Activated effector memory CD4-positive, alpha-beta T cell treated with Interleukin-2 at 50 U/mL for 16 hours (primary cell): ENCODE measurements at regions not wholly inside any gene's neighbourhood (a gene's known extent, or its start where the extent isn't known, plus 50 kb on each side); places are given as distances from the start of the nearest gene placed in this dataset.
"Not testable (repeated sequence)": the region's sequence is repeated elsewhere in the genome, so short reads cannot be mapped to it uniquely, and the experiment has no call there.

Experiments used
- DNase-seq: peaks from one replicate; pipeline ENCODE4 v3.0.0-alpha.2; 2020

DNA sequence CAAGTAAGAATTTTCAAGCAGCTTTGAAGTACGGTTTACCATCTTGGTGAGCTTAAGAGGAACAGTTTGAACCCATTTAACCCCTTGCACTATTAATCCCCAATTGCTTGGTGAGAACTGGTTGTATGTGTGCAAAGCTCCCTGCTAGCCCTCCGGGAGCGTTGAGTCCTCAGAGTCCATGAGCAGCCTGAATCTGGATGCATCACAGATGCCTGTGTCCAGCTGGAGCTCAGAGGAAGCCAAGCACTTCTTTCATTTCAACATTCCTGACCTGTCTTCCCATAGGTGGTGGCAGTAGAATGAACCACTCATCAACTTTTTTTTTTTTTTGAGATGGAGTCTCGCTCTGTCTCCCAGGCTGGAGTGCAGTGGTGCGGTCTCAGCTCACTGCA is 199.9 kb upstream of the IRF2BP2 start:
- DNase-seq, result not testable (repeated sequence)

DNA sequence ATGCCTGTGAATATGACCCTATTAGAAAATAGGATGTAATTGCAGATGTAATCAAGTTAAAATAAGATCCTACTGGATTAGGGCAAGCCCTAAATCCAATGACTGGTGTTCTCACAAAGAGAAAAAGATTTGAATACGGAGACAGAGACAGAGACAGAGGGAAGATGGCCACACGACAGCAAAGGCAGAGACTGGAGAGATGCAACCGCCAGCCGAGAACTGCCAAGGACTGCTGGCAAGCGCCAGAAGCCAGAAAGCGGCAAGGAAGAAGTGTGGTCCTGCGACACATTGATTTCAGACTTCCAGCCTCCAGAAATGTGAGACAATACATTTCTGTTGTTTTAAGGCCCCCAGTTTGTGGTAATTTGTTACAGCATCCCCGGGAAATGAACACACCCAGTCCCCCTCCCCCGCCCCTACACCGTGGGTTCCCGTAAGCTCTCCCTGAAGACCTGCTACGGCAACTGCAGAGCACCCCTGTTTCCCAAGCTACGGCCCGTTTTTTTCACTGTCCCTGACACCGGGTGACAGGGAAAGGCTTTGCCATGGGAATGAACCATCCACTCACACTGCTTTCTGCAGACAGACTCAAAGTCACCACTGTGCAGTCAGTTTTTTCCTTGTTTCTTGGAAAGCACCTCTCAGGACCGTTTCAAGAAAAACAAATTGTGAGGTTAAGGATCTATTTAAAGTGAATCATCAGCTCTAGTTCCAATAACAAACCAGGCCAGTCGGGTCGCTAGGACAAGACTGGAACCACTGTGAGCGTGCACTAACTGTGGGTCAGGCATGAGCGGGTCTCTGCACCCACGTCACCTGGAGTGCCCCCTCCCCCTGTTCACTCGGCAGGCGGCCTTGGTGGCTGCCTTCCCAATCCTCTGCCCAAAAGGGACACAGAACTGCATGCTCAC is 199.2 kb upstream of the IRF2BP2 start:
- DNase-seq, result not testable (repeated sequence)

DNA sequence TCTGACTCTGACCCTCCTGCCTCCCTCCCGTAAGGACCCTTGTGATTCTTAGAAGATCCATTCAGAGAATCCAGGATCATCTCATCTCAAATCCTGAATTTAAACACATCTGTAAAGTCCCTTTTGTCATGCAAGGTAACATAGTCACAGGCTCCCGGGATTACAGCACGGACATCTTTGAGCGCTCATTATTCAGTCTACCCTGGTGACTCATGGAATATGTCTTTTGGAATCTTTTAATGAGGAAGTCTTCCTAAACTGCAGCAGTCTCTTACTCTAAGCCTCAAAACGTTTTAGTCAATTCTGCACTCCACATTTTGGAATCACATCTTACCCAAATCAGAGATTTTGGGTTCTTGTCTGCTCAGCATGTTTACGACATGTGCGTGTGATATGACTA is 198.5 kb upstream of the IRF2BP2 start:
- DNase-seq, result not testable (repeated sequence)

DNA sequence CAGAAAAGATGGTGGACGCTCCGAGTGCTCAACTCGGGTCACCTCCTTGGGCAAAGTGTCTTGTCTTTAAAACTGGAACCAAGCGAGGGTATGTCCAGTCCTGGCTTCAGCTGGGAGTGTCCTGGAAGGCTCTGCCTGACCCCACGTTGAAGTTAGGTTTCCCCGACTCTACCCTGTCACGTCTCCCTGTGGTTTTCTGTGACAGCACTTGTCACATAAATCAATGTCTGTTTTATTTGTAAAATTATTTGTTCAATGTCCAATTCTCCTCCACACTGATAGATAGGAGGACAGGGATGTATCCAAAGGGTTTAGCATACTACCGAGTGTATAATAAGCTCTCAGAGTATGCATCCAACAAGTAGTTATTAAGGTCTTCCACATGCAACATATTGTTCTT is 197.7 kb upstream of the IRF2BP2 start:
- not testable (repeated sequence) for DNase-seq

DNA sequence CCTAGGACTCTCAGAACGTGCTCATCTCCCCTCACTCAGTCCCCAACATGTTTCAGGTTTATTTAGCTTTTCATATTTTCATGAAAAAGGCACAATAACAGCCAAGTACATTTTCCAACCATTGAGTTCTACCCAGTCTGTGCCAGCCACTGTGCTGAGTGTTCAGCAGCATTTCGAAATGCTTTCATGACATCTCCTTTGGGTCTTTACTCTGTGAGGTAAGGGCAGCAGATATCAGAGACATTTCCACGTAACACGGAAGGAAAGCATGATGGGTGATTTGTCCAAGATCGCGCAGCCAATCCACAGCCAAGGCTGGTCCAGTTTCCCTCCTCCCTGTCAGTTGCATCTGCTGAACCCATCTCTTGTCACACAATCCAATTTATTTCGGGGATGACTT is 192.6 kb upstream of the IRF2BP2 start:
- not testable (repeated sequence) for DNase-seq

DNA sequence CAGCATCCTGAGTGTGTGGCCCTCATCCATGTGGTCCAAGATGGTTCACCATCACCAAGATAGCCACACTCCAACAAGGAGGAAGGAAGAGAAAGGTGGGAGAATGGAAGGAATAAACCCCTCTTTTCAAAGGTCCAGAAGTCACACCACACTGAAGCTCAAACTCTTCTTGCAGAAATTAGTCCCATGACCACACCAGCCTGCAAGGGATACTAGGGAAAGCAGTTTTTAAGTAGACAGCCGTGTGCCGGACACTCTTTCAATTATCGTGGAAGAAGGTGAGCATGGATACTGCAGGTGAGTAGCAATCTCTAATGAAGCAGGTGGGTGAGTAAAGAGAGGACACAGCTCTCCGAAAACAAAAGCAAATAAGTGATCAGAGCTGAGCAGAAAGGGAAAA is 191.7 kb upstream of the IRF2BP2 start:
- not testable (repeated sequence) for DNase-seq

DNA sequence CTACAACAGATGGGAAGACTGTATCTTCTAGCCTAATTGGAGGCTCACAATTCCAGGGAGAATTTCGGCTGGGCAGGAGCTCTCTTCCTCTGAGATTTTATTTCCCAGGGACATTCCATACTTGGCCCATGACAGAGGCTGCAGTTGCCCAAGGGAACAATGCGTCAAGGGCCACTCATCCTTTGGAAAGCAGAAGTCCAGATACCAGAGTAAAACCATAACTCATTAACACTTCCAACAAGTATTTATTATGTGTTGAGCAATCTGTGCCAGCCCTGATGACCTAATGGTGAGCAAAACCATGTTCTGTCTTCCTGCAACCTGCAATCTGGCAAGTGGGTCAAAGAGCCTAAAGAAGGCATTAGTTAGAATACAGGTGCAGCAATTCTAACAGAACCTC is 191.2 kb upstream of the IRF2BP2 start:
- DNase-seq, result not testable (repeated sequence)

DNA sequence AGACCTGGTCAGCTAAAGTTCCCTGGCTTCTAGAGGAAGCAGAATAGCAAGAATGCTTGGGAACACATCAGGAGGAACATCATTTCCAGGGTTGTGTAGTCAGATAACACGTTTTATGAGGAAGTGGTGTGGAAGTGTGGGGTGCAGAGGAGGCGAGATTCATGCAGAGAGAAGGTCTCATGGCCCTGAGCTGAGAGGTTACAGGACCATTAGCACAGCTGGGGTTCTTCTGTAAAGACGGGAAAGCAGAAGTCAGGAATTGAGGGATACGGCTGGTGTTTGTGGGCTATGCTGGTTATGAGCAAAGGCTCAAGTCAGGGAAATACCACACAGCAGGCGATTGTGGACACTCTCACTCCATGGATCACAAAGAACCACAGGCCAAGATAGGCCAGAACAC is 190.6 kb upstream of the IRF2BP2 start:
- DNase-seq, result not testable (repeated sequence)

DNA sequence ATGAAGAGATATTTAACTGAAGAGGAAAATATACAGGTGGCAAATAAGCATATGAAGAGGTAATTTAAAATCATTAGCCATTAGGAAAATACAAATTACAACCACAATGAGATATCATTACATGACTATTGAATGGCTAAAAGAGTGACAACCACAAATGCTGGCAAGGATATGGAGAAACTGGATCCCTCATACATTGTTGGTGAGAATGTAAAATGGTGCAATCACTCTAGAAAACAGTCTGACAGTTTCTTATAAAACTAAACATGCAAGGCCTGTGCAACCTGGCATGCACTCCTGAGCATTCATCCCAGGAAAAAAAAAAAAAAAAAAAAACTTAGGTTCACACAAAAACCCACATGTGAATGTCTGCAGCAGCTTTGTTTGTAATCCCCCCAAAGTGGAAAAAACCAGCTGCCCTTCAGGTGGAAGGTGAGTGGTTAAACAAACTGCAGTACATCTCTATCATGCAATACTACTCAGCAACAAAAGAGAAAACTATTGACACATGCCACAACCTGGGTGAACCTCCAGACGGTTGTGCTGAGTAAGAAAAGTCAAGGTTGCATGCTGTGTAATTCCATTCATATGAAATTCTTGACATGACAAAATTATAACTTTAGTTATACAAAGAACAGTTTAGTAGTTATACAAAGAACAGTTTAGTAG is 189.2 kb upstream of the IRF2BP2 start:
- not testable (repeated sequence) for DNase-seq

DNA sequence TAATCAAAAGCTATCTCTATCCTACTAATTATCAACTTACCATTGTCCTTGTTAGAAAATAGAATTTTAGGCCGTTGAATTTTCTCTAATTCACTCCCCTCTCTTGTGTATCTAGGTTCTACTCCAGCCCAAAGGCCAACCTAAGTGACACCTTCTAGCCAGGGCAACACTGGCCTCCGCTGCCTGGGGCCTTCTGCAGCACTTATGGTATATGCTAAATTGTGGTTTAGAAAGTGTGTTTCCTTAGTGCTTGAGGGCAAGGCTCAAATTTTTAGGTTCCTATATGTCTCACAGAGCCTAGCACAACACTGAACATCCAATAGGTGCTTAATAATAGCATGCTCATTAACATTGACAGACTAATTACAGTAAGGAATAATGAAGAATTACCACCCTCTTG is 187.2 kb upstream of the IRF2BP2 start:
- not testable (repeated sequence) for DNase-seq

DNA sequence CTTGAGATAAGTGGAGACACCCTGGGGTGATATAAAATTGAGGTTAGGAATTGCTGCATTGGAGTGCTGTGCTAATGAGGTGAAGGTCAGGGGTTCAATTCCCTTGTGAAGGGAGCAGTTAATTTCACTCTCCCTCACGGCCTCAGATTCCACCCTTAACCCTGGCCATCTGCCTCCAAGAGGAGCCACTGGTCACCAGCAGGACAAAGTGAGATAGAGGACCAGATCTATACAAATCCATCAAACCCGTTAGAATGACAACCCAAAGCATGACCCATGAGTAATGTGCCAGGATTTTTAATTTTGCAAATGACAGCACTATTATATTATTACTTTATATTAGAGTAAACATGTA is 186.4 kb upstream of the IRF2BP2 start:
- not testable (repeated sequence) for DNase-seq

DNA sequence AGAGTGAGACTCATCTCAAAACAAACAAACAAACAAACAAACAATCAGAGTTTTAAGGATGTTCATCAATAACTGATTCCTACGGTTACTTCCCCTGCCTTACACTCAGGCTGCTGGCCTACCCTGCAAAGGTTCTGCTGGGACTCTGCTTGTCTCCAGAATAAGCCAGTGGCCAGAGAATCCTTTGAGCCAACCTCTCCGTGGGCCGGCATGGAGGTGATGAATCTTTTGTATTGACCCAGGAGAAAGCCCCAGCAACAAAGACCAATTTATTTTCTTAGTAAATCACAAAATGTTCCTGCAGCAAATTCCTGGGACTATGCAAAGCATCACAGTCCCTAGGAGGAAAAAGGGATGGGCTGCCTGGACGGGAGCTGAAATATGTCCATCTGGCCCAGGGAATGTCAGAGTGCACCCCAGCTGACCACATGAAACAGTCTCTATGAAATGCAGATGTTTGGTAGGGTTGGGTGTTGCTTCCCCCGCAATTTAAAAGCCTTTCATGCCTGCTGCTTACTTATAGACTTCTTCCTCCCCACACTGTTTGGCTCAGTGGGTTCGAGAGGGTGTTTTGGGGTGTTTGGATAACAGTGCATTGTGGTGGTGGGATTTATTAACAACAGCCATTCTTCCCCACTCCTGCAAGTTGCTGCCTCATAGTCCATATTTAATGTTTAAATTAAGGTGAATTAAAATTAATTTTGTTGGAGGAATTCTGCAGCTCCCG is 185.9 kb upstream of the IRF2BP2 start:
- DNase-seq, result not testable (repeated sequence)

DNA sequence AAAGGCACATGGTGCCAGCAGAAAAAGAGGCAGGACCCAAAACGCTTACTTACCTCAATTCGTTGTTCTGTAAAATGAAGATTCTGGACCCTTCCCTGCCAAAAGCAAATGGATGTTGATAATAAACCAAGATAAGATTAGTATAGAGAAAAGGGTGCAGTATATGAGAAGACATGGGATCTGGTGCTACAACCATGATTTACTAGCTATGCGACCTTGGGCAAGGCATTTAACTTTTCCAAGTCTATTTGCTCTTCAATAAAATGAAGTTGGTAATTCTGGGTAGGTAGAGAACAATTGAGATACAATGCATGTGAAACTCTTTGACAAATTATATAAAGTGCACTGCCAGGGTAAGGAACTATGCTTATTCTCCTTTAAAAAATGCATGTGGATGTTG is 185.0 kb upstream of the IRF2BP2 start:
- DNase-seq, result not testable (repeated sequence)

DNA sequence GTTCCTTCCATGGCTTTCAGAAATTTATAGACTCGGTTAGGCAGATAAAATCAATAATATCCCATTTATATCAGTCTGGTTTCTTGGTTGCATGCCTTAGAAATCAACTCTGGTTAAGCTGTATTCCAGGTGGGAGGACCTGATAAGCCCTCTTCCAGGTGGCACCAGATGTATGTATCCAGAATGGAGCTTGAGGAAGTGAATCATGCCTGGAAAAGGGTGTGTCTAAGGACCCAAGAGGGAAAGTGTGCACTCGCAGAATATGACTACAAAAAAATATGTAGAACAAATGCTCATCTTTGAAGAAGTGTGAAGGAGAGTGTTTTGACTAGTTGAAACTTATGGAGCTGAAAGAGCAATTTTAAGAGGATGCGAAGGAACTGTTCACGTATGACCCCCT is 184.5 kb upstream of the IRF2BP2 start:
- not testable (repeated sequence) for DNase-seq

DNA sequence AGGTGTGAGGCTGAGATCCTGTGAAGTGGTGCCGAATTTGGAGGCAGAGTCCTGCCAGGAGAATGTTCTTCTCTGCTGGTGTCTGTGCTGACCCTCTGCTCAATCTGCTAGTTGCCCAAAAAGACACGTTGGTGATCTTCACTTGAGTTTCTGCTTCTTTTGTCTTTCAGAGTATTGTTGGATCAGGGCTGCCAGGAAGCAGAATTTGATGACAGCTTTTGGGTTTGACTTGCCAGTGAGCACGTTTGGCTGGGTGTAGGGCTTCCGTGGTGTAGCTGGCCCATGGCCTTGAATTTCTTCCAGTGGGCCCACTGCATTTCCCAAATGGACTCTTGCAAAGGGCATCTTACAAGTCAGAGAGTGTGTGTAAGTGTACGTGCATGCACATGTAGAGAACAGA is 183.9 kb upstream of the IRF2BP2 start:
- not testable (repeated sequence) for DNase-seq

DNA sequence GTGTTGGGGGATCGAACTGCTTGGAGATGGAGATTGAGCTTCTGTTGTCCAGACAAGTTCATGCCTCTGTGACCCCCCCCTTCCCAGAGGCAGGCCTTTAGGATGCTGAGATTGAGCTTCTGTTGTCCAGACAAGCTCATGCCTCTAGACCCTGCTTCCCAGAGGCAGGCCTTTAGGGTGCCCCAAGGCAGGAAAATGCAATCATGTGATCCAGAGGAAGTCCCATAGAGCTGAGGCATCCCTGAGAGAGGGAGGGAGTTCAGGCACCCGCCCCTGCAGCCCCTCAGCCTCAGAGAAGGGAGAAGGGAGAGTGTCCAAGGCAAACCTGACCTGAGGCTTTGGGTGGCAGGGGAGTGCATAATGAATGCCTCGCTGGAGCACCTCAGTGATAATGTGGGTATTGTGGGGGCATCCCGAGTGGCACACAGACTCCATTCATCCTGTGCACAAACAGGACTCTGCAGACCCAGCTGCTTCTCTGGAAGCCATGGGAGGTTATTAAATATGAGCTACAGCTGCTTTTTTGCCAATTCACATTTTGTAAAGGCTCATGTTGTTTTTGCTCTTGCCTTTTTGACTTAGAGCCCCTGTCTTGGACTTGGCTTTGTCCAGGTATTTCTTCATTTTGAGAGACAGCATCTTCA is 182.4 kb upstream of the IRF2BP2 start:
- DNase-seq, result not testable (repeated sequence)

DNA sequence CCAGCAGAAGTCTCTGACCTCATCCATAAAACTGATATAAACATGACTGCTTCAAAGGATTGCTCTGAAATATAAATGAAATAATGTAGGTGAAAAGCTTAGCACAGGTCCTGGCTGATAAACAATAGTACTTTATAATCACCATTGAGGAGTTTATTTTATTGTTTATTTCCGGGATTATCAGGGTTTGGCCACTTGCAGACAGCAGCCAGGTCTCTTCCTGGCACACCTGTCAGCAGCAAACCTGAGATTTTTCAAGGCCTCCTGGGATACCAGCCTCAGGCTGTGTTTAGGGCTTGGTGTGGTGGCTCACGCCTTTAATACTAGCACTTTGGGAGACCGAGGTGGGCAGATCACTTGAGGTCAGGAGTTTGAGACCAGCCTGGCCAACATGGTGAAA is 181.6 kb upstream of the IRF2BP2 start:
- DNase-seq, result not testable (repeated sequence)

DNA sequence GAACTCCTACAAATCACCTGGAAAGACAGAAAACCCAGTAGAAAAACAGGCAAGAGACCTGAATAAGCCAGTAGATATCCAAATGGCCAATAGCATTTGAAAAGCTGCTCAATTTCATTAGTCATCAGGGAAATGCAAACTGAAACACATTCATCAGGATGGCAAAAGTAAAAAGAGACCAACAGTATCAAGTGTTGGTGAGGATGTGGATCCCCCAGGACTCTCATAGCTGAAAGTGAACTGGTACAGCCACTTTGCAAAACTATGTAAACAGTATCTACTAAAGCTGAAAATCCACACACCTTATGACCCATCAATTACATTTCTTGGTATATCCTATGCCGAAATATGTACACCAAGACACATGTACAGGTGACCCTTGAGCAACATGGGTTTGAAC is 180.4 kb upstream of the IRF2BP2 start:
- not testable (repeated sequence) for DNase-seq

DNA sequence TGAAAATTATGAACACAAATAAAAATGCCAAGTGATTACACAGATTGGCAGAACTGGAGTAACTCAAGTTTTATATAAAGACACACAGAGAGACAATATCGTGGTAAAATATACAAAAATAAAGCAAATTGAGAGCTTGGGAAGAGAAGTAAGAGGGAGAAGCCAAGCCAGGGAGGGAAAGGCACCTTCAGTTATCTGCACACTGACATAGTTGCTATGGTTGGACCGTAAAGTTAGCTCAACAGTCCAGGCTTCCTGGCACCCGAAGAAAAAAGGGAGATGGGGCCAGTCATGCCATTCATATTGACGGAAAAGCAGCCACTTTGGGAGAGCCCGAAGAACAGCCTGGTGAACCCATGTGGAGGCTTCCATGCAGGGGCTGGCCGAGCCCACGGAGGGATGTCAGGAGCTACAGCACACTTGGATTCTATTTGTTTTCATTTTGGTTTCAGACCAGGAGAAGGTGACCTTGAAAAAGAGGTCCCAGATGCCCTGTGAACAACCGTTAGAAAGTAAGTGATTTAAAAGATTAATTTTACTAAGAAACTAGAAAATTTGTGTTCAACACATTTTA is 177.1 kb upstream of the IRF2BP2 start:
- not testable (repeated sequence) for DNase-seq

DNA sequence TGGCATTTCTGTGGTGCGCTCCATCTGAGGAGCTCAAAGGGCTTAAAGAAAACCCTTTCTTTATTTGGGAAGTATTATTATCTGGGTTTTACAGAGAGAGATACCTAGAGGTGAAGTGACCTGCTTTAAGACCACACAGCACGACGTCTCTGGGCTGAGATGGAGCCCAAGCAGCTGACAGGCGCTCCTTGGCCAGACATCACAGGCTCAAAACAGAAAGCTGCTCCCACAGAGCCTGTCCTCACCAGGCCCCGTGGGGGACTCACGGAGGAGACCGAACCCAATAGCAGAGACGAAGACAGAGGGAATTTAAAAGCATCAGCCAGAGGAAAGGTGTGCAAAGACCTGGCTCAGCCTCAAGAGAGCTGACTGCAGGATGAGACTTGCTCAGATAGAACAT is 175.9 kb upstream of the IRF2BP2 start:
- DNase-seq, result not testable (repeated sequence)

DNA sequence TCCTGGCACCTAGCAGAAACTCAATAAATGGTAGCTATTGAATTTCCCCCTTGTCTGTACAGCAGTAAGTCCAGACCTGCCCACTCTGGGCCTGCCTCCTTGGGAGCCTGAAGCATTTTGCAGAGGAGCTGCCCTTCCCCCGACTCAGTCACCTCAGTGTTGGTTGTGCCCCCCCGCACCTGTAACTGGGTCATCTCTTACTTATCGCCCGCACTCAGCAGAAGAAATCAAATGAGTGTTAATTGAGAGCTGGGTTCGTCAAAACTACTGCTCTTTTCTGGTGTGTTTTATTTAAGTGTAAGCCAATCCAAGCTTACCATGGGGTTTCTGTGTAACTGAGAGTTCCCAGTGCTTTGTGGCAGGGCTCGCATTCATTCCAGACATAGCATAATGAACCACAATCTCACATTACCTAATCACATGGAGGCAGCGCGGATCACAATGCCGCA is 175.5 kb upstream of the IRF2BP2 start:
- DNase-seq, result not testable (repeated sequence)

DNA sequence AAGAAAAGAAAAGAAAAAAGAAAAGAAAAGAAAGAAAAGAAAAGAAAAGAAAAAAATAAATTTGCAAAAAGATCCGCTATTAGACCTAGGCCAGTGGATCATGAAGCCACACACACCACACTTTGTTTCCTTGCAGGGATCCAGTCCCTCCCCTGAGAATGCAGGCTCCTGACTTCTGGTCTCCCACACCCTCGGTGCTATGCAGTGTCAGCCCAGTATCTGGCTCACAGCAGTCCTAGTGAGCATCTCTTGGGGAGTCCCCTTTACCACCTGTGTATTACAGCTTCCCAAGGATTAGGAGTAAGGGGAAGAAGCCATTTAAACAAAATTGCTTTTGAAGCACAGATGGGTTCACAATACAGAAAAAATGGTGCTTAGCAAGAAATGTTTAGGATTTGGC is 174.1 kb upstream of the IRF2BP2 start:
- DNase-seq, result not testable (repeated sequence)
